K562 (cell line): ENCODE measurements at regions not wholly inside any gene's neighbourhood (a gene's known extent, or its start where the extent isn't known, plus 50 kb on each side); places are given as distances from the start of the nearest gene placed in this dataset.

ENCODE experiments used
- CTCF ChIP-seq, 3 experiments: IDR thresholded peaks in 2 of 3; conservative IDR thresholded peaks in 1 of 3; 2 replicates each; pipeline ENCODE4 v1.5.1; 2011 to 2012; ENCODE audit warnings: low read length in 3 of 3, mild to moderate bottlenecking in 3 of 3, control low read depth in 2 of 3, improper control_type of control experiment in 1 of 3, inconsistent platforms in 1 of 3, low read depth in 1 of 3, mixed read lengths in 1 of 3, moderate library complexity in 1 of 3; ENCODE audit not compliant: insufficient read depth in 2 of 3
- ILF3 ChIP-seq: fragments of 450-650 bp; IDR thresholded peaks from 2 replicates; pipeline ENCODE4 v1.6.1; 2018; ENCODE audit warnings: antibody characterized with exemption, mild to moderate bottlenecking, moderate library complexity, borderline replicate concordance
- MYC ChIP-seq, 2 experiments: fragments of 250-450 bp in 1 of 2; sonication (Bioruptor Pico) in 1 of 2; IDR thresholded peaks; 2 replicates each; pipeline versions ENCODE4 v1.5.1 to v1.6.1; 2012 to 2021; ENCODE audit warnings: low read depth in 2 of 2, borderline replicate concordance in 1 of 2, improper control_type of control experiment in 1 of 2, low read length in 1 of 2, mild to moderate bottlenecking in 1 of 2, moderate library complexity in 1 of 2
- POLR2A ChIP-seq: fragments of 450-650 bp; conservative IDR thresholded peaks from 2 replicates; pipeline ENCODE4 v1.6.1; 2016
- RCOR1 ChIP-seq, 2 experiments: IDR thresholded peaks; 2 replicates each; pipeline ENCODE4 v1.6.1; 2012; ENCODE audit warnings: low read depth in 2 of 2, low read length in 2 of 2, borderline replicate concordance in 1 of 2, improper control_type of control experiment in 1 of 2
- THRA ChIP-seq: fragments of 450-650 bp; IDR thresholded peaks from 2 replicates; pipeline ENCODE4 v1.6.1; 2017; ENCODE audit warnings: mild to moderate bottlenecking, moderate library complexity
- ZNF280B ChIP-seq: fragments of 250-450 bp; sonication (Bioruptor Pico); IDR thresholded peaks from 2 replicates; pipeline ENCODE4 v1.5.1; 2021; ENCODE audit warnings: mild to moderate bottlenecking
- ZNF3 ChIP-seq: fragments of 250-450 bp; sonication (Bioruptor Pico); IDR thresholded peaks from 2 replicates; pipeline ENCODE4 v1.5.0; 2021; ENCODE audit warnings: mild to moderate bottlenecking, moderate library complexity
- ZNF398 ChIP-seq: fragments of 250-450 bp; sonication (Bioruptor Pico); IDR thresholded peaks from 2 replicates; pipeline ENCODE4 v1.8.0; 2021; ENCODE audit warnings: moderate library complexity, mild to moderate bottlenecking, inconsistent platforms

- TF ChIP-seq ILF3 (no peak), MYC (IDR thresholded peaks at IDR 0.05; ENCODE audit: low read depth, low read length) (no peak), MYC (CRISPR knock-in tag; IDR thresholded peaks at IDR 0.05; ENCODE audit: borderline replicate concordance, low read depth) (no peak), THRA (no peak), POLR2A (no peak), ZNF280B (no peak), ZNF398 (no peak), CTCF (IDR thresholded peaks at IDR 0.05 in 2 of 3, conservative IDR thresholded peaks at IDR 0.05 in 1 of 3; ENCODE audit: insufficient read depth in 2 of 3, low read depth in 1 of 3, low read length in 3 of 3) (no peak), RCOR1 (IDR thresholded peaks at IDR 0.05; ENCODE audit: borderline replicate concordance in 1 of 2, low read depth in 2 of 2, low read length in 2 of 2) (no peak), ZNF3 (CRISPR knock-in tag) (no peak)
Observed at GRCh38 chr16:65579050-65579449, 457.2 kb upstream of the CDH11 start.
